DND-41 (cell line): ENCODE measurements at regions not wholly inside any gene's neighbourhood (a gene's known extent, or its start where the extent isn't known, plus 50 kb on each side); places are given as distances from the start of the nearest gene placed in this dataset.

Source experiments
- EZH2 ChIP-seq: IDR thresholded peaks from 3 replicates; pipeline ENCODE4 v1.6.1; 2012; ENCODE audit warnings: borderline replicate concordance, low read depth, mild to moderate bottlenecking, moderate library complexity, low read length, inconsistent platforms; ENCODE audit not compliant: severe bottlenecking
- TF ChIP-seq, protein P1 (sequence below): IDR thresholded peaks from 2 replicates; pipeline ENCODE4 v1.5.1; 2012; ENCODE audit warnings: borderline replicate concordance, low read length, moderate library complexity, mild to moderate bottlenecking; ENCODE audit not compliant: poor library complexity, severe bottlenecking; ENCODE audit errors: extremely low read depth

DNA sequence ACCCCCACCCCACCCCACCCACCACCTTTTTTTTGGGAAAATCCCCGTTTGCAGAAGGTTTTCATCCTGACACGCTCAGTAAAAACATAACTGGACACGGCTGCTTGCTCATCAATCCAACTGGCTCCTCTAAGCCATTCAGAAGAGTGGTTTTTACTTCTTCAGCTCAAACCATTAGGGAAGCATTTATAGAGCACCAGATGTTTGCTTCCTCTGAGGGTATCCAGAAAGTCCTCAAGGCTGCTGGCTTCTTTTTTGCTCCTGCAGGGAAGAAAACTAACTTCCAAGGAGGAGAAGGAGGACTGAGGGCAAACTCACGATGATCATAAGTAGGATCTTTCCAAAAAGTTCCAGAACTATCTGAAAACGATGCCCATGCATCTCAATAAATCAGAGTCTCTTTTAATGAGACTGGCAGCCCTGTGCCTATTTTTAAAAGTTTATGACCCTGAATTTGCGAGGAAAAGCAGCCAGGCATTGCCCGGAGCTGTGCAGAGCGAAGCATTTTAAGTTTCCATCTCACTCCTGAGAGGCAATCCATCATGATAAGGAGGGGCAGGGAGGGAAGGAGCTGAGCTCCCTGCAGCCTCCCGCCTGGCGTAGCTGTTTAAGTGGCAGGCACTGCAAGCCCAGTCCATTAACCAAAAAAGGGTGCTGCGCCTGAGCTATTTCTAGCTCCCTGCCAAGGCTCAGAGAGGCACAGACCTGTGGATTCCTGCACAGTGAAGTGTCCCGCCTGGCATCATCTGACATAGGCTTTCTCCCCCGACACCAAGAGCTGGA is 146.3 kb upstream of the FOXF1 start:
- TF ChIP-seq, protein P1, sequence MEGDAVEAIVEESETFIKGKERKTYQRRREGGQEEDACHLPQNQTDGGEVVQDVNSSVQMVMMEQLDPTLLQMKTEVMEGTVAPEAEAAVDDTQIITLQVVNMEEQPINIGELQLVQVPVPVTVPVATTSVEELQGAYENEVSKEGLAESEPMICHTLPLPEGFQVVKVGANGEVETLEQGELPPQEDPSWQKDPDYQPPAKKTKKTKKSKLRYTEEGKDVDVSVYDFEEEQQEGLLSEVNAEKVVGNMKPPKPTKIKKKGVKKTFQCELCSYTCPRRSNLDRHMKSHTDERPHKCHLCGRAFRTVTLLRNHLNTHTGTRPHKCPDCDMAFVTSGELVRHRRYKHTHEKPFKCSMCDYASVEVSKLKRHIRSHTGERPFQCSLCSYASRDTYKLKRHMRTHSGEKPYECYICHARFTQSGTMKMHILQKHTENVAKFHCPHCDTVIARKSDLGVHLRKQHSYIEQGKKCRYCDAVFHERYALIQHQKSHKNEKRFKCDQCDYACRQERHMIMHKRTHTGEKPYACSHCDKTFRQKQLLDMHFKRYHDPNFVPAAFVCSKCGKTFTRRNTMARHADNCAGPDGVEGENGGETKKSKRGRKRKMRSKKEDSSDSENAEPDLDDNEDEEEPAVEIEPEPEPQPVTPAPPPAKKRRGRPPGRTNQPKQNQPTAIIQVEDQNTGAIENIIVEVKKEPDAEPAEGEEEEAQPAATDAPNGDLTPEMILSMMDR, result no peak
- no peak for TF ChIP-seq EZH2
